Activated T-cell treated with anti-CD3 and anti-CD28 coated beads, Interleukin-2, amount 50 U/mL, for 1 hour (primary cell): ENCODE measurements at regions not wholly inside any gene's neighbourhood (a gene's known extent, or its start where the extent isn't known, plus 50 kb on each side); places are given as distances from the start of the nearest gene placed in this dataset.
"Not testable (repeated sequence)": the region's sequence is repeated elsewhere in the genome, so short reads cannot be mapped to it uniquely, and the experiment has no call there.

ENCODE experiments used
- DNase-seq: peaks from one replicate; pipeline ENCODE4 v3.0.0-alpha.2; 2020

DNA sequence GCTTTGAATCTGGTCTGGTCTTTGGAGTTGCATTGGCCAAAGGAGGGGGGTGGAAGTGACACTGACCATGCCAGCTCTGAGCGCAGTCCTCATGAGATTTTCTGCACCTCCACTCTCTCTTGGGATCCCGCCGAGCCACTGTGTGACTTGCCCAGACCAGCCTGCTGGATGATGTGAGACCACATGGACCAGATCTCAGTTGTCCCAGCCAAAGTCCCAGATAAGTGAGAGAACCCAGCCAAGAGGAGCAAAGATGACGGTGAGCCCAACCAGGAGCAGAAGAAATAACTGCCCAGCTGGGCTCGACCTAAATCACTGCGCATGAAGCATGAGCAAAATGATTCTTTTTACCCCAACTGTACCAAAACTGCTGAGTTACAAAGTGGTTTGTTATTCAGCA is 96.5 kb upstream of the ERCC4 start:
- DNase-seq, result no peak

GRCh38 chr16:13829697-13830299 is 90.2 kb upstream of the ERCC4 start:
- no peak for DNase-seq

DNA sequence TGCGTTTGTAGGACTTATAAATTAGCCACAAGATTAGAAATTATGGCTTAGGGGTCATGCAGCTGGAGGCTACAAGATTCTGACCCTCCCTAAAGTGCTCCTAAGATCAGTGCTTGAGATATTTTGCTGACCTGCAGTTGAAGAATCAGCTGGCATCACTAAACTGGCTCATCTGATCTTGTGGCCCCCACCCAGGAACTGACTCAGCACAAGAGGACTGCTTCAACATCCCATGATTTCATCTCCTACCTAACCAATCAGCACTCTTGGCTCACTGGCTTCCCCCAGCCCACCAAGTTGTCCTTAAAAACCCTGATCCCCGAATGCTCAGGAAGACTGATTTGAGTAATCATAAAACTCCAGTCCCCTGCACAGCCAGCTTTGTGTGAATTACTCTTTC is 86.4 kb upstream of the ERCC4 start:
- no peak for DNase-seq

DNA sequence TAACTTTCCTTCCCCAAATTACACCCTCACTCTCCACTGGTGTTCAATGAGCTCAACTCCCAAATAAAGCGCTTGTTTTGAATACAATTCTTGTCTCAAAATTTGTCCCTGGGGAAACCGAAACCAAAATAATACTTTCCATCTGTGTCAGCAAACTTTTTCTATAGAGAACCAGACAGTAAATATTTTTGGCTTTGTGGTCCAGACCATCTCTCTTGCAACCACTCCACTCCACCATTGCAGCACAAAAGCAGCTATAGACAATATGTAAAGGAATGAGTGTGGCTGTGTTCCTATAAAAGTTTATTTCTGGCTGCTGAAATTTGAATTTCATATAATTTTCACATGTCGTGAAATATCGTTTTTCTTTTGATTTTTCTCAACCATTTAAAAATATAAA is 84.6 kb upstream of the ERCC4 start:
- no peak for DNase-seq

- DNase-seq, result no peak
Observed at GRCh38 chr16:13835935-13836730, 83.8 kb upstream of the ERCC4 start.

DNA sequence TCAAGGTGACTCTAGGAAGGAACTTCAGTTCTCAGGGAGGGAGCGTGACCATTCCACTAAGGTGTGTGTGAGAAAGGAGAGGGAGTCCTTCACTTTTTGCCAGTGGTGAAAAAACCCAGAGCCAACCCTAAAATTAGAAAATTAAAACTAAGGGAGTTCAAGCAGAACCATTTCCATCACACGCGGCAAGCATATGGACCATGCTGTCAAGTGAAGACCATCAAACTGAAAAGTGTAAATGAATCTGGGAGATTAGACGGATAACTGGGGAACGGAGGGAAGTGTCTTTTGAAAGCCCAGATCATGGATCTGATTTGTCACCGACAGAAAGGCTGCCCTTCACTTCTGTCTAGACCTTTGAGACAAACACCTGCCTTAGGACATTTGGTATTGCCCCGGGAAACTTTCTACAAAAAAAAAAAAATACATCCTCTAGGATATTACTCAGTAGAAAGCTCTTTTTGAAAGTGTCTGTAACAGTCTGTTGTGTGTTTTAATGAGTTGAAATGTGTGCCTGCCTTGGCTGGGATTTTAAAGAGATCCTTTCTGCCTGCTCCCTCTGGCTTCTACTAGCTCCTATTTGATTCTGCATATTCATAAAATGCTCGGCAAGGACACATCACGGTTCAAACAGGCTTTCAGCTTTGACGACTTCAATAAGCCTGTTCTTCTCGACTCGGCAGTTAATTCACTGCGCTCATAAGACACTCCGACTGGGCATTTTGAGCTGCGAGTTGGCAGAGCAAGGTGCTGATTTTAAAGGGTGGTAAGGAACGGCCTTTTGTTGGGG is 81.4 kb upstream of the ERCC4 start:
- DNase-seq, result no peak

- DNase-seq, result no peak
Observed at GRCh38 chr16:13839577-13839976, 80.4 kb upstream of the ERCC4 start.

GRCh38 chr16:13845232-13845631 is 74.7 kb upstream of the ERCC4 start:
- DNase-seq, result no peak

DNA sequence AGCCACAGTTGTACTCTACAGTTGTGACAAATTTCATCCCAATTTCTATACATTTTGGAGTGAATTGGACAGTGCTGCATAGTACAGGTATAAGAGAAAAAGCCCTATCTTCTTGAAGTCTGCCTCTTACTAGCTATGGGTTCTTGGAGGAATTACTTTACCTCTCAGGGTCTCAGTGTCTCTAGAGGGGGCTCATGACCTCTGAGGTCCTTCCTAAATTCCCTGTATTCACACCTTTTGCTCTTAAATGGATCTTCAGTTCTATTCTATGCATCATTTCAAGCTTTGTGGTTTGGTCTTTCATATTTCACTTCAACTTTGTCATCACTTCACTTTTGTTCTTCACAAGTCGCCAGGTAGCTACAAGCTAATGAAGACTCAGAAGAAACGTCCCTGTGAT is 71.2 kb upstream of the ERCC4 start:
- DNase-seq, result no peak

DNA sequence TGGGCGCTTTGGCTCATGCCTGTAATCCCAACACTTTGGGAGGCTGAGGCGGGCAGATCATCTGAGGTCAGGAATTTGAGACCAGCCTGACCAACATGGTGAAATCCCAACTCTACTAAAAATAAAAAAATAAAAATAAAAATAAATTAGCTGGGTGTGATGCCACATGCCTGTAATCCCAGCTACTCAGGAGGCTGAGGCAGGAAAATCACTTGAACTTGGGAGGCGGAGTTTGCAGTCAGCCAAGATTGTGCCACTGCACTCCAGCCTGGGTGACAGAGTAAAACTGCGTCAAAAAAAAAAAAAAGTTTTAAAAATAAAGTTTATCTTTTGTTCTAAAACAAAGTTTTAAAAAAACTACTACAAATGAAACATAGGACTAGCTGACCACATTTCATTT is 69.8 kb upstream of the ERCC4 start:
- DNase-seq, result not testable (repeated sequence)

DNA sequence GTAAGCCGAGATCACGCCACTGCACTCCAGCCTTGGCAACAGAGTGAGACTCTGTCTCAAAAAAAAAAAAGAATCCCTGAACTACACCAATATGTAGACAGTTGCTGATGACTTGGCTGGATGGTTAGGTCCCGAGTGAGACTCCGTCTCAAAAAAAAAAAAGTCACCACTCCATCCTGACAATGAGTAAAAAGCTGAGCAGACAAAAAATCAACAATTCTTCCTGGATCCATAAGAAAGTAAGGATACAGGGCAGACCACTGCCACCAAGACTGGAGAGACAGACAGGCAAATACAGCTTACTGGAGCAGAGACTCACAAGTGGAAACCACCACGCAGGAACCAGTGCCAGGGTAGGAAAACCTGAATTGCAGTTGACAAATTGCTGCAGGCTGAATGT is 67.1 kb upstream of the ERCC4 start:
- no peak for DNase-seq

DNA sequence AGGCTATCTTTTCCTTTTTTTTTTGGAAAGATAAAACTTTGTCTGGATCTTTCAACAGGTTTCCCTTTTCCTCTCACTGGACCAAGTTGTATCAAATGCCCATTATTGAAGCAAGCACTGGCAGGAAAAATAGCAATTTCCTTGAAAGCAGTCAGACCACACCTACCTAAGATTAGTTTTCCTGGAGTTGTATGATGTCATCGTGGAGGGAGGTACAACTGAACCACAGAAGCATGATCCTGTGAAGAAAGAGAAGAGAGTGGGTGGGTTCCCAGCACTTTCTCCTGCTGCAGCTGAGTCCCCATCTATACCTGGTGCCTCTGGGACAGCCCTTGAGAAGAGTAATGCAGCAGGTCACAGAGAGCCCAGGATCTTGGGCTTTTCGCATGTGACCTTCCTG is 63.6 kb upstream of the ERCC4 start:
- DNase-seq, result no peak

DNA sequence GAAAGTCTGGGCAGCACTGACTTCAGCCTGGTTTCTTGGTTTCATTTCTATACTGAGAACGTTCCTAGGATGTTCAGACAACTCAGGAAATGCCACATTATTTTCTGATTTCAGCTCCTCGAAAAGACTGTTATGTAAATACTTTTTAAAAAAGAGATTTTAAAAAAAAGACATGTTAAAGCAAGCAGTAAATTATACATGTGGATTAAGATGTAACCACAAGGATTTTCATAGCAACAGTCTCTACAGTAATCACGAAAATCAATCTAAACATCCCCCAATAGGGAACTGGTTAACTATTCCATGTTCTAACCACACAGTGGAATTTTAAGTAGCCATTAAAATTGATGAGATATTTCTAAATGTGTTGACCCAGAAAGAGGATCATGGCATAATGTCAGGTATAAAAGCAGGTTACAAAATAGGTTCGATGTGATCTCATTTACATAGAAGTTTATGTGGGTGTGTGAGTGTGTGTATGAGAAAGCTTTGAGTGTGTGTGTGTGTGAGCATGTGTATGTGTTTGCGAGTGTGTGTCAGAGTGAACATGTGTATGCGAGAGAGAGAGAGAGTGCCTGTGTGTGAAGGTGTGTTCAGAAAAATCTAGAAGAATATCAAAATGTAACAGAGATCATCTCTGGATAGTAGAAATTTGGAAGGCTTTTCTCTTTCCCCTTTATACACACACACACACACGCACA is 63.0 kb upstream of the ERCC4 start:
- DNase-seq, result no peak

DNA sequence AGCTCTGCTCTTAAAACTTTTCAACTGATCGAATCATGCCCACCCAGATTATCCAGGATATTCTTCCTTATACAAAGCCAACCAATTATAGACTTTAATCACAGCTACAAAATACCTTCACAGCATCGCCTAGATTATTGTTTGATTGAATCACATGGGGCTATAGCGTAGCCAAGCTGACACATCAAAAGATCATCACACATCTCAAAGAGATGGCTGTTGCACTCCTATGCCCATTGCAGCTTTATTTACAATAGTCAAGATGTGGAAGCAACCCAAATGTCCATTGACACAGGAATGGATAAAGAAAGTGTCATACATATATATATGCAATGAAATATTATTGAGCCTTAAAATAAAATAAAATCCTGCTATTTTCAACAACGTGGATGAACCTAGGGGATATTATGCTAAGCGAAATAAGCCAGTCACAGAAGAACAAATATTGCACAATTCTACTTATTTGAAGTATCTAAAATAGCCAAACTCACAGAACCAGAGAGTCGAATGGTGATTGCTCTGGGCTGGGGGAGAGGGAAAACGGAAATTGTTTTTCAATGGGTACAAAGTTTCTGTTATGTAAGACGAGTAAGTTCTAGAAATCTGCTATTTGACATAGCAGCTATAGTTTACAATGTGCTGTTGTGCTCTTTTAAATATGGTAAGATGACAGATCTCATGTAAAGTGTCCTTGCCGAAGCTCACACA is 60.9 kb upstream of the ERCC4 start:
- no peak for DNase-seq

DNA sequence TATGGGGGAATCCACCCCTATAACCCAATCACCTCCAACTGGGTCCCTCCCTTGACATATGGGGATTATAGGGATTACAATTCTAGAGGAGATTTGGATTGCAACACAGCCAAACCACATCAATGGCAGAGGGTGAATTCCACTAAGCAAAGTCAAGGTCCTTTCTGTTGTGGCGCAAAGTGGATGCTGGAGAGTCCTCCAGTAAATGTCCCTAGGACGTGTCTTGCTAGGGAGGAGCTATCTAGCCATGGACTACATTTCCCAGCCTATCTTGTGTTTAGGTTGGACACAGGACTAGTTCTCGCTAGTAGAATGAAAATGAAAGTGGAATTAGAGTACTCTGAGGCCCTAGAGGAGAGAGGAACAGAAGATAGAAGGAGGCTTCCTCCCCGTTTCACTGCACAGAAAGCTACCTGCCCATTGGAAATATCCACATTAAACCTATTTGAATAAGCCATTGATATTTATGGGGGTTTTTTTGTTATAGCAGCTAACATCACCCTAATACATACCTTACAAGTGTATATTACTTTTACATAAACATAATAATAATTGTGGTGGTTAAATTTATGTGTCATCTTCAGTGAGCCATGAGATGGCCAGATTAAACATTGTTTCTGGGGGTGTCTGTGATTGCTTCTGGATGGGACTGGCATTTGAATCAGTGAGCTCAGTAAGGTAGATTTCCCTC is 56.7 kb upstream of the ERCC4 start:
- DNase-seq, result no peak

- no peak for DNase-seq
Observed at GRCh38 chr16:13864689-13865088, 55.3 kb upstream of the ERCC4 start.

DNA sequence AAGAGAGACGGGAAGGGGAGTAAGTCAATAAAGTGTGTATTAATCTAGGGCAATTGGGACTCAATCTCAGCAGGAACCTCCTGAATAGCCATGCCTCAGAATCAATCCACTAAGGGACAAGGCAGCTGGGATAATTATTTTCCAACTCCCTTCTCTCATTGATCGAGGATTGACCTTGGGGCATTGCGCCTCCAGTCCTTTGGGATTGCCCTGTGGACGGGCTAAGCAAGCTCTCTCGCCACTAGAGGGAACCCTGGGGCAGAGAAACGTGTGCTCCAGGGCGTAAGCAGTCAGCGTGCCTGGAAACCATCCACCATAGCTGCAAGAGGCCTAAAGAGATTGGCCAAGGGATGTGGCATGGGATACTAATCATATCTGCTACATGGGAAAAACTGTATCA is 53.9 kb upstream of the ERCC4 start:
- DNase-seq, result peak; percentile 26
